GM18517 (cell line): ENCODE measurements at regions not wholly inside any gene's neighbourhood (a gene's known extent, or its start where the extent isn't known, plus 50 kb on each side); places are given as distances from the start of the nearest gene placed in this dataset.
"Not testable (repeated sequence)": the region's sequence is repeated elsewhere in the genome, so short reads cannot be mapped to it uniquely, and the experiment has no call there.

Experiments
- ATAC-seq: cut with Tn5 transposase; IDR thresholded peaks from one replicate; pipeline ENCODE4 v1.9.1; 2021; ENCODE audit warnings: mild to moderate bottlenecking, moderate library complexity; ENCODE audit not compliant: unreplicated experiment

GRCh38 chr9:30519166-30519565 is 1865.3 kb upstream of the ACO1 start:
- ATAC-seq, result no peak

GRCh38 chr9:30519756-30520155 is 1864.7 kb upstream of the ACO1 start:
- ATAC-seq, result no peak

GRCh38 chr9:30522061-30522460 is 1862.4 kb upstream of the ACO1 start:
- no peak for ATAC-seq

GRCh38 chr9:30522486-30522885 is 1862.0 kb upstream of the ACO1 start:
- ATAC-seq, result no peak

- no peak for ATAC-seq
Observed at GRCh38 chr9:30524311-30524710, 1860.1 kb upstream of the ACO1 start.

GRCh38 chr9:30534455-30534854 is 1850.0 kb upstream of the ACO1 start:
- ATAC-seq, result no peak

- ATAC-seq, result no peak
Observed at GRCh38 chr9:30534896-30535295, 1849.5 kb upstream of the ACO1 start.

GRCh38 chr9:30536494-30536893 is 1847.9 kb upstream of the ACO1 start:
- ATAC-seq, result no peak

- not testable (repeated sequence) for ATAC-seq
Observed at GRCh38 chr9:30539696-30540095, 1844.7 kb upstream of the ACO1 start.

- no peak for ATAC-seq
Observed at GRCh38 chr9:30574355-30575151, 1809.9 kb upstream of the ACO1 start.

- no peak for ATAC-seq
Observed at GRCh38 chr9:30575218-30575617, 1809.2 kb upstream of the ACO1 start.

- ATAC-seq, result no peak
Observed at GRCh38 chr9:30575691-30576090, 1808.8 kb upstream of the ACO1 start.

- no peak for ATAC-seq
Observed at GRCh38 chr9:30579810-30580209, 1804.6 kb upstream of the ACO1 start.

GRCh38 chr9:30582240-30582639 is 1802.2 kb upstream of the ACO1 start:
- ATAC-seq, result no peak

GRCh38 chr9:30584559-30584958 is 1799.9 kb upstream of the ACO1 start:
- no peak for ATAC-seq

- no peak for ATAC-seq
Observed at GRCh38 chr9:30591461-30591860, 1793.0 kb upstream of the ACO1 start.

GRCh38 chr9:30597608-30598007 is 1786.8 kb upstream of the ACO1 start:
- no peak for ATAC-seq

- ATAC-seq, result no peak
Observed at GRCh38 chr9:30605936-30606335, 1778.5 kb upstream of the ACO1 start.

GRCh38 chr9:30609713-30610112 is 1774.7 kb upstream of the ACO1 start:
- ATAC-seq, result no peak

- not testable (repeated sequence) for ATAC-seq
Observed at GRCh38 chr9:30616782-30617181, 1767.7 kb upstream of the ACO1 start.

- ATAC-seq, result no peak
Observed at GRCh38 chr9:30622561-30622960, 1761.9 kb upstream of the ACO1 start.

- no peak for ATAC-seq
Observed at GRCh38 chr9:30628915-30629567, 1755.4 kb upstream of the ACO1 start.
